Hematopoietic multipotent progenitor cell treated with erythropoietin and hydrocortisone succinate and interleukin-3 and kit ligand, for 6 days (in vitro differentiated cells): ENCODE measurements at regions not wholly inside any gene's neighbourhood (a gene's known extent, or its start where the extent isn't known, plus 50 kb on each side); places are given as distances from the start of the nearest gene placed in this dataset.

Source experiments
- DNase-seq: peaks from one replicate; pipeline ENCODE4 v3.0.0-alpha.2; 2015

DNA sequence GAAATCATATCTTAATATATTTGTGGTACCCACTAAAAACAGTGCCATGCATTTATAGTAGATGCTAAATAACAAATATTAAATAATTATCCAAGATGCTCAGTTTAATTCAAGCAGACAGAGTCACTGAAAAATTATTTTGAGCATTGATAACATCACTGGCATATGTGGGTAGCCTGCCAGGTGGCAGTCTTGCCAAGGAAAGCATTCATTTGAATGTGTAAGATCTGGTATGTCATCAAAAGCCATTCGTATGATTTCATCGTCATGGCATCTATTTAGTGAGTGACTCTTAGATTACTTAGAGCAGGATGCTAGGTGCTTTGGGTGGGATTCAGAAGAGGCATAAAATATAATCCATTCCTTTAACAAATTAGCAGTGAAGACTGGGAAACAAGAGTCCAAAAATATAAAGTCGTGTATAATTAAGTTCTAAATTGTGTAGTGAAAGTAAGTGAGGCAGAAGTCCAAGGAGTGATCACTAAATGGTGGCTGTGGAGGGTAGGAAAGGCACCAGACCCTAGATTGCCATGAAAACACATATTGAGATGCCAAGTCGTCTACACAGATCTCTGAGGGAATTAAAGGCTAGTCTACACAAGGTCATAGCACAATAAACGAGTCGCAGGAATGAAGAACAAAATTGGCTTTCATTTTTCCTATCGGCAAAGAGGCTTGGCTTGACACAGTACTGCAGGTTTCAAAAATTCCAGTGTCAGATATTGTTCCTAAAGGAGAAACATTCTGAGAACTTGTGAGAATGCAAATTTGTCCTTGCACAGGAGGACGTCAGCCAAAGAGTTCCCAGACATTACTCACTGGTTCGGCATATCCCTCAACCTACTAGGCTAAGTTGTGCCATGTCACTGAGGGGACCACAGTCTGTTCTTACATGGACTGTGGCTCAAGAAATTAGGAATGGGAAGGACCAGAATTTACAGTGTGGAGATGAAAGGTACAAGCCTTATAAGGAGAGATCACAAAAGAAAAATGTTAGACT, 130.8 kb downstream of the LYPLAL1 start:
- DNase-seq, result no peak

DNA sequence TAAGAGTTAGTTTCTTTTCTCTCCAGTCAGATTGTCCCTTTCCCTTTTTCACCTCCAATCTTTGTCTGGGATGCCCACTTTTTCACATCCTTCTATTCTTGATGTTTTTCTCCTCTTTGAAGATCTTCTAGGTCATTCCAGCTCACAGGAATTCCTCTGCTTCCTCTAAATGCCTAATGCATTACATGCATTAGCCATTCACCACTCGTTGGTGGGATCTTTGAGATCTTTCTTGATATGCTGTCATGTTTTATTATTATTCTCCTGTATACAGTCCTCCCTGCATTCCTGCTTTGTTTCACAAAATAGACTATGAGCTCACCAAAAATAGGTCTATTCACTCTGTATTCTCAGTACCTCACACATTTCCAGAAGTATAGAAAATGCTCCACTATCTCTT, 129.0 kb downstream of the LYPLAL1 start:
- no peak for DNase-seq

DNA sequence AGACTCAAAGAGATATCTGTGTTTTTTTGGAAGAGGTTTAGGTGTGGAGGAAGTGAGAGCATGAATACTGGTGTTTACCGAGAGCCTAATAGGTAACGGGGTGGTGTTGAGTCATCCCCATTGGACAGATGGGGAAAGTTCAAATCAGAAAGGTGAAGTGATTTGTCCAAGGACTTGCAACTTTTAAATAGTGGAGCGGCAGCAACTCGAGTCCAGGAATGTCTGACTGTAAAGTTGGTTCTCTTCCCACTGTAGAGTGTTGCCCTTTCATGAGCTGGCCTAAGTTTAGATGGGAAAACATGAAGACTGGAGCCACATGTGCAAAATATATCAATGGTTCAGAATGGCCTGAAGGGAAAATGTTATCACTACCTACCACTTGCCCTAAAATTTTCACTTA, 125.7 kb downstream of the LYPLAL1 start:
- no peak for DNase-seq

DNA sequence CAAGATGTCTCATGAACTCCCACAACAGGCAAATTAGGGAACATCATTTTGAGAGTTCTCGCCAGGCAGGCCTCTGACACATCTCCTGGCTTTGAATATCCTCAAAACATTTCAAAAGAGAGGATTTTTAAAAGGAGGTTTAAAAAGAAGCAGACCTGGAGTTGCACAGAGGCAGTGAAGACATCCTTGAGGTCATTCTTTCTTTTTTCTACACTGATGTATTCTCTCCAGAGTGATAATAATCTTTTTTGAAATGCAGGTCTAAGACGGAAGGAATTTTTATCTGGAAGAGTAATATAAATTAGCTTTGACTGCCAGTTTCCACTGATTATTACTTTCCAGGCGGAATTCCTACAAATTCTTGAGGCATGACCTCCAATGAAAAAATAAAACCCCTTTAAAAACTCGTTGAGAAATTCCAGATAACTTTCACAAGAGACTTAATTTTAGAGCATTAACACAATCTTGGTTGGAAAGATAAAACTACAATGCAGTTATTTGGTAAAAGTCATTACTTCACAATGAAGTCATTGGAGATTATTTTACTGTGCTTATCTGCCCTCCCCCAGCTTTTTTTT, 125.0 kb downstream of the LYPLAL1 start:
- no peak for DNase-seq

DNA sequence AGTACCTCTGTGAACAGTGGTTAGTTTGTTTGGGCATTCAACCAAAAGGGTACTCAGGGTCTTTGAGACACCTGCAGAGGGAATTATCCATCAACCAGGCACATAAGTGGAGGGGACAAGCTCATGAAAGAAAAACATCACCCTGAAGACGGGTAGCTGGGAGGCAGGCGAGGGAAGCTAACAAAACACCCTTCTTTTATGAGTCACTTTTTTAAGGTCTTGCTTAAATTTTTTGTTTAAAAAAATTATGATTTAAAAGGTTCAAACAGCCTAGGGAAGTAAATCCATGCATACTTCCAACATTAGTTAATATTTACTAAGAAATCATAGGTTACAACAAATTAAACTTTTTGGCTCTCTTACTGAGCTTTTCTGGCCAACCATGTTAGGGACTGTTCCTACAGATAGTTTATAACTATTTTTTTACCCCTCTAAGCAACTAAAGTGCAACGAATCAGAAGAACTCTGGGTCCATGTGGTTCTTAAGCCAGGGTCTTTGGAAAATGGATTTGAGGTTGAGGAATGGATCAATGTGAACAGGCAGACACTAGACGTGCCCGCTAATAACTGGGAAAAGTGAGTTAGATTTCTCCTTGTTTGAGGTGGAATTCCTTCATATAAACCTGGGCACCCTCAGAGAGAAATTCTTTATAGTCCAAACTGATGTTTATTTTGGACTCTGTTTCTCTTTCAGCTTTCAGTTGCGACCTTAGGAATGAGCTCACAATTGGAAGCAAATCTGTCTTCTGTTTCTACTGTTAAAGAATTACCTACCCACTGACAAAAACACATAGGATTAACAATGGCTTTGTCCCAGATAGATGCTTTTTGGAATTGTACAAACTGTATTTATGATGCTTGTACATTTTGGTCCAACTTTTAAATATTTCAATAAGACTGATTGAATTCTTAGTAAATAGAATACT, 123.0 kb downstream of the LYPLAL1 start:
- no peak for DNase-seq

DNA sequence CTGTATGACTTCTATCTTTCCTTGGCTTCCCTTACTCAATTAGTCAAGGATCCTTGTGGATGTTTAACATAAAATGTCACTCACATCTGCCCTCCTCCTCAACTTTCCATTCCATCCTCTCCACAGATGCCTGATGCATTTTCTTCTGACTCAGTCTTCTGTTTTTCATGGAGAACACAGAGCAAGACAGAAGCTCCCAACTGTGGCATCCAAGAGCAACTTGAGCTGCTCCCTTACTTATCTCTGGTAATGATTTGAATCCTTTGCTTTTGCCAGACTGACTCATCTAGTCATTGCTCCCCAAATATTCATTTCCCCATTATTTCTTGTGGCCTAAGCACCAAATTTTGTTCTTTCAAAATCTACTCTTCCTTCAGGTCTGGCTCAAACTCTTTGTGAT, 120.6 kb downstream of the LYPLAL1 start:
- DNase-seq, result no peak

DNA sequence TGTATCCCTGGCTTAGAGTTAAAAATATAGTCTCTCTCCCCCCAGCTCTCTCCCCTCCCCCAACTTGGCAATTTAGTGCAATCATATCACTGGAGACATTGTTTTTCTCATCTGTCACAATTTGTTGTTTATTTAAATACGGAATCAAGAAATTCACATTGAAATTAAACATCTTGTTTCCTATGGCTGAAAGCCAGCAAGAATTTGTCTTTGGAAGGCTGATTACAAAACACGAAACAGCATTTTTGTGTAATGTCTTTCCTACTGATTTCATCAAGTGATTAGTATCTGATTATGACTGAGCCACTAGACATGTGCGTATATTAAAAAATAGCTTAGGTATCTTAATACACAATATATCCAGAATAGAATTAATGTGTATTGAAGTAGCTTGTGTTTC, 119.7 kb downstream of the LYPLAL1 start:
- DNase-seq, result no peak

DNA sequence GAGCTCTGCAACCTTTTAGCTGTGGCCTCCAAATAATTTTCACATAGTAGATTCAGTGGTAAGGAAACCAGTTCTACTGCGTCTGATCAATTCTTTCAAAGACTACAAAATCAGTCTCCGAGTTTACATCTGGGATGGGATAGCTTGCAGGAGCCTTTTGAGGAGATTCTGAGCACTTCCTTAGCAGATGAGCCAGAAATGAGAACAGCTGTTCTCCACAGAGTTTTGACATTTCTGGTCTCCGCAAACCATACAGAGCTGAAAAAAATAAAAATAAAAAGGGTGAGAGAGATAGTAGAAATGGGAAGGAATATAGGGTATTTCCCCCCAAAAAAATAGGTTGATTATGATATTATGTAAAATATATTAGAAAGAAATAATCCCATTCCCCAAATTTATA, 119.3 kb downstream of the LYPLAL1 start:
- no peak for DNase-seq

DNA sequence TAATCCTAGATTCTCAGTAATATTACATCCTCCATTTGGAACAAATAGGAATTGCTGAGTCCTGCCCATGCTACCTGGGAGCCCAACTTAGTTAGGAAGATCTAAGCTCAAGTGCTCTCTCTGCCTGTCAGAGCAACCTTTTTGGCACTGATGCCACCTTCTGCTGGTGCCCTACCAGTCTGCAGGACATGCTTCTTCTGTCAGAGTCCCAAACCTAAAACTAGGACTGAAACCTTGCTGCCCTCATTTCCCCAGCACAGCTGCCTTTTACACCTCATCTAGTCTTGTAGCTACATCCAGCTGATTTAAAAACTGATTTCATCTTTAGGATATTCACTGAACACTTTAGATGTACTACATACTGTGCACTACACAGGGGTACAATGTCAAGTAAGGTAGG, 118.7 kb downstream of the LYPLAL1 start:
- no peak for DNase-seq

DNA sequence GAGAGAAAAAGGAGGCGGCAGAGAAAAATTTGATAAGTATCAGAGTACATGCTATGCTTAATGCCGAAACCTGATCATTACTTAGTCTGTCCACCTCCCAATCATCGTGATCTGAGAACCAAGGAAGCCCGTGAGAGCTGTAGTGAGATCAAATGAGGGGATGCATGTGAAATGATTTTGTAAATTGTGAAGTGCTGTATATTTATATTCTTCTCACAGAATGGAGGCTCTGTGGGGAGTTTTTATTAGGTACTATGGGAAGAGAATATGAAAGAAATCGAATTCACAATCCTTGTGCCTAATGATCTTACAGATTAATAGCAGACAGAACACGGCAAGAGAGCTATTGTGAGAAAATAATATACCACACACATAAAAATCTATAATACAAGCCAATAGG, 115.5 kb downstream of the LYPLAL1 start:
- DNase-seq, result no peak

DNA sequence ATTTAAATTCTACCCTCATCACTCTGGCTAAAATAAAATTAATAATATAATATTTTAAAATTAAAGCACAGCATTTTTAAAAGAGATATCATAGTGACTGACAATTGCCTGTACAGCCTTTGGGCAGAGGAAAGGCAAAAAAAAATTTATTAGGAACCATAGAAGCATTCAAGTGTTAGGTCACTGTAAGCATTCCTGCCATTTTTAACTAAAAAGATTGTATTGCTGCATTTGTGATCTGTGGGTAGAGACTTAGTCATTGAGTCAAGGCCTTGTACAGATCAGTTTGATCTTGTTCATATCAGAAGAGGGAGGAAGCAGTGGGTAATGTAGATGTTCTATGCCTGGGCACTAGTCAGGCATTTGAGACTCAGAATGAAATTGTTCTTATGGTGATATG, 109.9 kb downstream of the LYPLAL1 start:
- no peak for DNase-seq

DNA sequence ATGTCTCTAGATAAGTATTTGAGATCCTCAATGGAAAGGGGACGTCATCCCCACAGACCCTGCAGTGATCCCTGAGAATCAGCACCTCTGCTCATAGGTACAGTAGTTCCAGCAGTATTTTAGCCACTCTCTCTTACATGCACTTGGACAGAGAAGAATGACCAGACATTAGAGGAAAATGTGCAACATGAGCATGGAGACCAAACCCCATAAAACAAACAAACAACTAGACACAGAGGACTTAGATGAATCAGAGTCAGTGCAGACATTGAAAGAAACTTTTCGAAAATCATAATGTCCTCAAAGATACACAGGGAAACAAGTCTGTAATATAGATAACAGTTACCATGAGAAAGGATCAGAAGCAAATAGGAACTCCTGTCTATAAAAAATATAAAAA, 108.2 kb downstream of the LYPLAL1 start:
- DNase-seq, result no peak

DNA sequence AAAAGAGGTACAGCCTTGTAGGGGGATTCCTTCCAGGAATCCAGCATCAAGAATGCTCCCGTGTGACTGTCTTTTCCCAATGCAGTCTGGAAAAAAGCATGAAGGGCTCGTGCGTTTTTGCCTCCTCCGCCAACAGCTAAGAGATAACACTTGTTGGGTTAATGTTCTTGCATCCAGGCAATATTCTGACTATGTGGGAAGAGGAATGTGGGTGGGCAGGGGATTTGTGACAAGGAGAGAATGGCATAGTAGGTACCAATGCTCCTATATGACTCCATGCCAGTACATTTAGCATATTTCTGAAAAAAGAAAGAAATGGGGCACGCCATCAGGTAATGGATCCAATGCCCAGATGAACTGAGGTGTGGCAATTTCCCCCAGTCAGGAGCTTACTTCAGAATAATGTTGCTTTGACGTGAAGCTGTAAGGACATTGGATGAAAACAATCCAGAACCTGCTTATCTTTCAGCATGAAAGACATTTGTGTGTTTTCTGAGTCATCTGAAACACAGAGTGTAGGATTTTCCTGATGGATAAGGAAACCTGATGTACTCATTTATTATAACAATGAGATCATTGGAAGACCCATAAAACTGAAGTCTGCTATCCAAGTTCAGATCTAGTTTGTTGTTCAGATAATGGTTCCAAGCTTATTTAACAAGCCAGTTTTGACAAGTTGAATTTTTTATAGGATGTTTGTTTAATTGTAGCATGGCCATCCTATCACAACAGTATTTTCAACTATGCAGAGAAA, 105.5 kb downstream of the LYPLAL1 start:
- DNase-seq, result no peak

DNA sequence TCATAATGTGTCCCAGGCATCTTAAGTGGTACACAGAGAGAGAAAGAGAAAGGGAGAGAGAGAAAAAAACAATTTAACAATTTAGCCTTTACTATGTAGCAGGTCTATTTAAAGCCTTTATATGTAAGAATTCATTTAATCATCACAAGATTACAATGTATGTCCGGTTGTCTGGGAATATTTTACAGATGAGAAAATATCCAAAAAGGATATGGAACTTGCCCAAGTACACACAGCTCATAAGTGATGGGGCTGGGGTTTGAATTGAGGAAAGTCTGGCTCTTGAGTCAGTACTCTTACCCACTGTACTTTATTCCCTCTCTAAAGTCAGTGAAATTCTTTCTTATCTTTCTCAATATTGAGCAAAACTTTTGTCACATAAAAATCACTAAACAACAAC, 104.6 kb downstream of the LYPLAL1 start:
- no peak for DNase-seq

DNA sequence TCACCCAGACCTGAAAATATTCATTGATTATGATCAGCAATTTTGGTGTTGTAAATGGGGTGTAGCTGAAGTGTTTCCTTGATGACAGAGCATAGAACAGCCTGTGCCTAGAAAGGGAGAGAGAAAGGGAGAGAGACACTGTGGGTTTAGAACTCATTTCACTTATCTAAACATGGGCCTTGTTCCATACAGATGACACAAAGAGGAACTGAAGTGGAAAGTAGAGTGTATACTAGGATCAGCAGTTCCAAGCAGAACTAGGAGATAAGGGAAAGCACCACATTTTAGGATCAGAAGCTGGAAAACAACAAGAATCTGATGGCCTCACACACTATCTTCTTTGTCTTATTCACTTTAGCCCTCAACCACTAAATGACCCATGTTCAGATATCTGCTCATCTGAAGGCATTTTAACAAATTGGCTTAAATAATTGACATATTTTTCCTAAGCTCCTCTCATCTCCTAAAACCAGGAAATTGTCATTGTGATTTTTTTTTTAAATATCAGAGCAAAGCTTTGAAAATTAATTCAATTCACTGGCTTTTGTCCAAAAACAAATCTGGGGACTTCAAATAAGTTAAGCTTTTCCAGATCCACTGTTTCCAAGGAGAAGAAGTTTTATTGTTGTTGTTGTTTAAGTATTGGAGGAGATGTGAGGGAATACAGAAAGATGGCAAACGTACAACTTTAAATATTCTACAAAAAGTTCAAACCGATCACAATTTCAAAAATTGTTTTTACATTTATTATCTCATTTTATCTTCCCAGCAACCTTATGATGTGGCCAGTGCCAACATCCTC, 103.8 kb downstream of the LYPLAL1 start:
- no peak for DNase-seq

DNA sequence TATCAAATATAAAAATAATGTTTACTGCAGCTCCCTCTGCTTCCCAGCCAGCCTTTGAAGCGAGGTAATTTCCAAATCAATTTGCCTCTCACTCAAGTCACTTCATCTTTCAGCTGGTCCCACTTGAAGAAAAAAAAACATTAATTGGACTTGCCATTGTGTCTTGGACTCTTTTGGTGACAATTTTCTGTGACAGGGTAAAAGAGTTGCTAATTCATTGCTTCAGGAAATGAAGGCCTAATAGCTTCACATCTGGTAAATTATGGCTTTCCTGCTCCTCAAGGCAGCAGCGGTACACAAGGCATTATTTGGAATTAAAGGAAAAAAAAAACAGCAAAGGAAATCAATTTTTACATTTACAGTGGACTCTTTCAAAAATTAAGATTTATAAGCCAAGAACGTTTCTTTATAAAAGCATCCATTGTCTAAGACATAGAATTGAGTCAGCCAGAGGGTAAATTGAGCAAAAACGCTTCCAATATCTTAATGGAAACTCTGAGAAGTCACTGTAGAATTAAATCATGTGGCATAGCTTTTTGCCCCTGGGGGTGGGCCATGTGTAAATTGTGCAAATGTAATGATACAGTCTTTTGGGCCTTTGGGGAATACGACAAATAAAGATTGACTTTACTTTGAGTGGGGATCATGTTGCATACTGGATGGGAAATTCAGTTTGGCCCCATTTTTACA, 102.5 kb downstream of the LYPLAL1 start:
- DNase-seq, result no peak

DNA sequence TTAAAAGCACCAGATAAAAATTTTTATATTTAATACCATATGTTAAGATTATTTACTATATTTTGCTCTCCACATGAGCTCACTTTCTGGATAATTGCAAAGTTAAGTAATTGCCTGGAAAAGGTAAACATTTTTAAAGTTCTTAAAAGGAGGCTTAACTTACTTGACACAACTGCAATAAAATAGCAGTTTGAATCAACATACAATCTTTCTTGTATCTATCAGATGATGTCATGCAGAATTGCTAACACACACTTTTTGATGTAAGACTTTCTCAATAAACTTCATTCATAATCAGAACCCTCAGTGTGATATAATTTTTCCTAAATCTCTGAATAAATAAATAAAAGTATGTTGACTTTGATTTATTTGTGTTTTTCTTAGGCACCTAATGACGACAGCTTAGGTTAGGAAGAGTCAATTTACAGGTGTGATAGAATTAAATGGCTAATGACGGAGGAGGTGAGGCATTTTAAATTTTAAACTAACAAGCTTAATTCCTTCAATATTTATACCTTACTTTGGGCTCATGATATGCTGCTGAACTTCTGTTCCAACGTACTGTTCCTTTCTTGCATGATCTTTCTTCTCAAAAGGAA, 99.5 kb downstream of the LYPLAL1 start:
- DNase-seq, result no peak

DNA sequence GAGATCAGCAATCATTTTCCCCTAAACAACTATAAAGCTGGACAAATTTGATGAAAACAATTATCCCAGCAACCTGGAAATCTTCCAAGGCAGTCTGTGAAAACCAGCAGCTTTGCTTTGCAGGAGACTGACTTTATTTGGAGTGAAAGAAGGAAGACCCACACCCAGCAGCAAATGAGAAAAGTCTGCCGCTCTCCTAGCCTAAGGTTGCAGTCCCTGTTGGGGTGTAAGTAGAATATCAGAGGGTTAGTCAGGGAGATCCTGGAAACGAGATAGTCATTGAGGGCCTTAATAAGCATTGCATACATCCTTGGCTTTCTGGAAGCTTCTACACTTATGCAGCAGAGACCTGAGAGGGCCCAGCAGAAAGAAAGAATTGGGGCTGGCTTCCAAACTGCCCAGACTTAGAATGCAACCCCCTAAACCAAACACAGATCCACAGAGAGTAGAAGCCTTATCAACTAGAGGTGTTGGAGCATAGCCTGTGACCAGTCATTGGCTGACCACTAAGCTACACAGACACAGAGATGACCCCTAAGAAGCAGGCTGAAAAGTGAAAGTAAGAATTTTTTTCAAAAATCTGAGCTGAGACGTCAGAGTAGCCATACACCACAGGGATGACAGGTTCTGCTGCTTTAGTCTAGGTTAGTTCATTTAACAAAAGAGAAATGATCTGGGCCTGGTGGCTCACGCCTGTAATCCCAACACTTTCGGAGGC, 98.3 kb downstream of the LYPLAL1 start:
- DNase-seq, result no peak

DNA sequence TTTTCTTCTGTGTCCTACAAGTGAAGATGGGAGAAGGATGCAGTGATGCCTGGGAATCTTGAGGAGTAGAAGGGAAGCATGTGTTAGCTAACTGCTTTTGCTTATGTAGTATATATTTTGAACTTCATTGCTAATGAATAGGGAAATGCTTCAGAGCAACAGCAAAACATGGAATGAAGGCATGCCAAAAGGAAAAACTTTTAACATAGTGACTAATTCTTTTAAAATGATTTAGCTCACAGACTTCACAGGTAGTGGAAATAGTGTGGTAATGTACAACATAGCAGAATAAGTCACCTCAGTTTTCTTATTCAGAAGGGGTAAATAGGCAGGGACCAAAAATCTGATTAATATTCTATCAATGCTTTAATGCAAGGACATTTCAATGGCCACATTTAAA, 95.5 kb downstream of the LYPLAL1 start:
- no peak for DNase-seq

DNA sequence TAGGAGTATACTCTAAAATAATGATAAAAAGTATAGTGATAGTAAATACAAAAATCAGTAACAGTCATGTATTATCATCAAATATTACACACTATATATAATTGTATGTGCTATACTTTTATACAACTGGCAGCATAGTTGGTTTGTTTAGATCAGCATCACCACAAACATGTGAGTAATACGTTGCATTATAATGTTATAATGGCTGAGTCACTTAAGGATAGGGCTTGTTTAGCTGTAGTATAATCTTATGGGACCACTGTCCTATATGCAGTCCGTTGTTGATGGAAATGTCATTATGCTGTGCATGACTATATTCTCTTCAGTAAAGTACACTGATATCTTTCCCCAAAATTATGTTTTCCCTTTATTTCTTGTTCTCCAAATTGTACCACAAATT, 92.8 kb downstream of the LYPLAL1 start:
- DNase-seq, result no peak
